ENCODE measurements at regions not wholly inside any gene's neighbourhood (a gene's known extent, or its start where the extent isn't known, plus 50 kb on each side); places are given as distances from the start of the nearest gene placed in this dataset.

GRCh38 chr19:28184997-28185396 lies 1028.0 kb downstream of the UQCRFS1 start:
- TF ChIP-seq, protein P1, sequence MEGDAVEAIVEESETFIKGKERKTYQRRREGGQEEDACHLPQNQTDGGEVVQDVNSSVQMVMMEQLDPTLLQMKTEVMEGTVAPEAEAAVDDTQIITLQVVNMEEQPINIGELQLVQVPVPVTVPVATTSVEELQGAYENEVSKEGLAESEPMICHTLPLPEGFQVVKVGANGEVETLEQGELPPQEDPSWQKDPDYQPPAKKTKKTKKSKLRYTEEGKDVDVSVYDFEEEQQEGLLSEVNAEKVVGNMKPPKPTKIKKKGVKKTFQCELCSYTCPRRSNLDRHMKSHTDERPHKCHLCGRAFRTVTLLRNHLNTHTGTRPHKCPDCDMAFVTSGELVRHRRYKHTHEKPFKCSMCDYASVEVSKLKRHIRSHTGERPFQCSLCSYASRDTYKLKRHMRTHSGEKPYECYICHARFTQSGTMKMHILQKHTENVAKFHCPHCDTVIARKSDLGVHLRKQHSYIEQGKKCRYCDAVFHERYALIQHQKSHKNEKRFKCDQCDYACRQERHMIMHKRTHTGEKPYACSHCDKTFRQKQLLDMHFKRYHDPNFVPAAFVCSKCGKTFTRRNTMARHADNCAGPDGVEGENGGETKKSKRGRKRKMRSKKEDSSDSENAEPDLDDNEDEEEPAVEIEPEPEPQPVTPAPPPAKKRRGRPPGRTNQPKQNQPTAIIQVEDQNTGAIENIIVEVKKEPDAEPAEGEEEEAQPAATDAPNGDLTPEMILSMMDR (tag by site-specific recombination; IDR thresholded peaks at IDR 0.05), result no peak
- no peak for TF ChIP-seq YY1 (tag by site-specific recombination; IDR thresholded peaks at IDR 0.05)
- no peak for TF ChIP-seq MYNN (tag by site-specific recombination; IDR thresholded peaks at IDR 0.05; ENCODE audit: borderline replicate concordance)
